Endothelial cell (in vitro differentiated cells): ENCODE measurements at regions not wholly inside any gene's neighbourhood (a gene's known extent, or its start where the extent isn't known, plus 50 kb on each side); places are given as distances from the start of the nearest gene placed in this dataset.

Experiments
- DNase-seq: peaks from one replicate; pipeline ENCODE4 v3.0.0; 2021; ENCODE audit warnings: low spot score
- H3K27ac Mint-ChIP-seq: one replicate; pipeline ENCODE4 v1.8.0; 2021; ENCODE audit warnings: mixed read lengths, inconsistent platforms; ENCODE audit not compliant: unreplicated experiment
- H3K27me3 Mint-ChIP-seq: one replicate; pipeline ENCODE4 v1.8.0; 2021; ENCODE audit warnings: mild to moderate bottlenecking, moderate library complexity, mixed read lengths, inconsistent platforms; ENCODE audit not compliant: unreplicated experiment
- H3K36me3 Mint-ChIP-seq: one replicate; pipeline ENCODE4 v1.8.0; 2021; ENCODE audit warnings: mild to moderate bottlenecking, low read depth, mixed read lengths, inconsistent platforms; ENCODE audit not compliant: unreplicated experiment
- H3K4me1 Mint-ChIP-seq: one replicate; pipeline ENCODE4 v1.8.0; 2021; ENCODE audit warnings: mild to moderate bottlenecking, mixed read lengths, inconsistent platforms; ENCODE audit not compliant: unreplicated experiment
- H3K4me3 Mint-ChIP-seq: one replicate; pipeline ENCODE4 v1.8.0; 2021; ENCODE audit warnings: mild to moderate bottlenecking, mixed read lengths, inconsistent platforms; ENCODE audit not compliant: unreplicated experiment
- H3K9me3 Mint-ChIP-seq: one replicate; pipeline ENCODE4 v1.8.0; 2021; ENCODE audit warnings: mixed read lengths, inconsistent platforms; ENCODE audit not compliant: unreplicated experiment
- CTCF ChIP-seq: fragments of 200-600 bp; sonication (generic); IDR thresholded peaks from one replicate; pipeline ENCODE4 v1.5.0; 2021; ENCODE audit warnings: antibody characterized with exemption; ENCODE audit not compliant: unreplicated experiment

GRCh38 chr13:99884913-99885312, 86.7 kb downstream of the ZIC5 start:
- Mint-ChIP-seq H3K4me1 (peaks cover 8% of the 10 kb centered on the region), H3K36me3 (peaks cover 12% of the 10 kb centered on the region), H3K4me3 (no peak overlapping the region), H3K9me3 (peaks cover 4% of the 10 kb centered on the region), H3K27ac (no peak overlapping the region), H3K27me3 (no peaks in the 10 kb centered on the region)
- no peak for DNase-seq
- TF ChIP-seq CTCF, result no peak

- Mint-ChIP-seq H3K27me3 (no peaks in the 10 kb centered on the region), H3K4me1 (peaks cover 12% of the 10 kb centered on the region), H3K4me3 (no peak overlapping the region), H3K27ac (no peak overlapping the region), H3K36me3 (peaks cover 12% of the 10 kb centered on the region), H3K9me3 (peaks cover 4% of the 10 kb centered on the region)
- TF ChIP-seq CTCF, result no peak
- no peak for DNase-seq
Observed at GRCh38 chr13:99883805-99884204, 87.8 kb downstream of the ZIC5 start.

GRCh38 chr13:99878921-99879610, 92.5 kb downstream of the ZIC5 start:
- H3K4me1 Mint-ChIP-seq, result peaks cover 19% of the 10 kb centered on the region
- no peak for DNase-seq
- no peak overlapping the region for H3K27ac Mint-ChIP-seq
- H3K4me3 Mint-ChIP-seq, result no peak overlapping the region
- H3K27me3 Mint-ChIP-seq, result peaks cover 1% of the 10 kb centered on the region
- no peak for TF ChIP-seq CTCF
- peaks cover 6% of the 10 kb centered on the region for H3K36me3 Mint-ChIP-seq
- no peaks in the 10 kb centered on the region for H3K9me3 Mint-ChIP-seq

GRCh38 chr13:99876651-99877050, 94.9 kb downstream of the ZIC5 start:
- Mint-ChIP-seq H3K4me1 (peaks cover 11% of the 10 kb centered on the region), H3K27me3 (peaks cover 1% of the 10 kb centered on the region), H3K27ac (no peak overlapping the region), H3K36me3 (no peaks in the 10 kb centered on the region), H3K9me3 (no peaks in the 10 kb centered on the region), H3K4me3 (no peak overlapping the region)
- TF ChIP-seq CTCF, result no peak
- DNase-seq, result no peak

GRCh38 chr13:99875391-99875790, 96.2 kb downstream of the ZIC5 start:
- no peak overlapping the region for H3K27ac Mint-ChIP-seq
- H3K27me3 Mint-ChIP-seq, result peaks cover 1% of the 10 kb centered on the region
- no peaks in the 10 kb centered on the region for H3K36me3 Mint-ChIP-seq
- H3K4me3 Mint-ChIP-seq, result no peak overlapping the region
- DNase-seq, result no peak
- no peaks in the 10 kb centered on the region for H3K9me3 Mint-ChIP-seq
- no peak for TF ChIP-seq CTCF
- H3K4me1 Mint-ChIP-seq, result peaks cover 11% of the 10 kb centered on the region
